ENCODE measurements at regions not wholly inside any gene's neighbourhood (a gene's known extent, or its start where the extent isn't known, plus 50 kb on each side); places are given as distances from the start of the nearest gene placed in this dataset.

DNA sequence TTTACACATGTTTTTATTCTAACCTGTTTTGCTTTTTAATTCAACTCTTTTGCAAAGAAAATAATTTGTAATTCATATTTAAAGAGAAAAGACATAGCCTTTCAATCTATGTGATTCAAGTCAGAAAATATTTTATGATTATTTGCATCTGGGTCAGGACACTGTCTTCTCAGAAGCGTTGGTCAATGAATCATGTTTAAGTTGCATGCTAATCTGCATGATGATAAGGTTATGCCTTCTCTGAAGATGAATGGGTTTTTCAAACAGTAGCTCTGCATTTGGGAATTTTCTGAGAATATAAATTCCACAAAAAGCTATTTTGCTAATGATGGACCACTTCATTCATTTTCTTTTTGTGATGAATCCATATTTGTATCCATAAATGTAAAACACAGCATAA is 282.5 kb downstream of the TMA16 start:
- no peaks in the 10 kb centered on the region for H3K9me3 ChIP-seq
- 0 out of 2 replicates have a peak, but pooled peaks cover 4% of the 10 kb centered on the region for H3K4me1 ChIP-seq
- H3K36me3 ChIP-seq: no peaks in the 10 kb centered on the region
- no peak overlapping the region for H3K27ac ChIP-seq
- no peak overlapping the region for H3K4me3 ChIP-seq
- H3K4me2 ChIP-seq: no peak overlapping the region
- no peaks in the 10 kb centered on the region for H4K20me1 ChIP-seq
- TF ChIP-seq Cebpa-rat (IDR thresholded peaks at IDR 0.05): no peak
- H3K27me3 ChIP-seq: no peaks in the 10 kb centered on the region
- H3K9ac ChIP-seq: no peak overlapping the region

DNA sequence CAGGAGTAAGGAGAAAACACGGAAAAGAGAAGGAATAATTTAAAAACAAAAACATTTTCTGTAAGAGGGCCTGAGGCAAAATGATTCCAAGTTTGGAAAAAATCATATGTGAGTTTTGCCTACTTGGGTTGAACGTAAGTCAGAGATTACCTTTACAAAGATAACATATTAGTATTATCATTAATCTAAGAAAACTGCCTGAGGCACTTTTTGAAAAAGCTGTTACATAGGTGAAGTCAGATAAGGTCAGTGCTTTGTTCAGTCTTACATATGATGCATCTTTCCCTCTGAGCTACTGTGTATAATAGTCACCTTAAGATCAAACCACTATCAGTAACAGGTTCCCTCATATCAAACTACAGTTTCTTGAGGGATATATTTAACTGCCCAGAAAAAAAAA is 287.2 kb downstream of the TMA16 start:
- Histone ChIP-seq H3K9ac (no peak overlapping the region), H4K20me1 (no peaks in the 10 kb centered on the region), H3K9me3 (peaks cover 6% of the 10 kb centered on the region; the same call in 1 of the 2 replicates), H3K4me3 (no peak overlapping the region), H3K27me3 (no peaks in the 10 kb centered on the region), H3K27ac (no peak overlapping the region), H3K36me3 (no peaks in the 10 kb centered on the region), H3K4me2 (no peak overlapping the region), H3K4me1 (no peaks in the 10 kb centered on the region)
- TF ChIP-seq Cebpa-rat (IDR thresholded peaks at IDR 0.05): no peak

DNA sequence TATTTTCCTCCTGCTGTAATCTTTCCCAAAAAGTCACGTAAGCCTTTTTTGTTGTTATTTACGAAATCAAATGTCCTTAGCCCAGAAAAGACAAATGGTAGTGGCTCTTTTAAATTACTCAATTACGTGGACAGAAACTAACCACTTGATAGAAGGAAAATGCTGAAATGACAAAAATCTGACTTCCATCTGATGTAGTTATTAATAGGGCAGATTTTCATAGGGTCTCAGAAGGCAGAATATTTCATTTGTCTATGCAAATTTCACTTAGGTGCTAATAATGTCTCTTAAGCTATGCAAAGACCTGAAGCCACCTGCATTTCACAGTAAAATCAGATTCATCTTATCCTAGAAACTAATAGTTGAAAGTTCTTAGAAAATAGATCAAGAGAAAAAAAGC is 295.7 kb downstream of the TMA16 start:
- TF ChIP-seq Cebpa-rat (IDR thresholded peaks at IDR 0.05): no peak
- Histone ChIP-seq H3K4me1 (peaks cover 3% of the 10 kb centered on the region; the same call in 1 of the 2 replicates), H3K9ac (no peak overlapping the region), H4K20me1 (no peaks in the 10 kb centered on the region), H3K9me3 (no peaks in the 10 kb centered on the region), H3K4me2 (no peak overlapping the region), H3K27me3 (no peaks in the 10 kb centered on the region), H3K4me3 (no peak overlapping the region), H3K36me3 (no peaks in the 10 kb centered on the region), H3K27ac (no peak overlapping the region)

DNA sequence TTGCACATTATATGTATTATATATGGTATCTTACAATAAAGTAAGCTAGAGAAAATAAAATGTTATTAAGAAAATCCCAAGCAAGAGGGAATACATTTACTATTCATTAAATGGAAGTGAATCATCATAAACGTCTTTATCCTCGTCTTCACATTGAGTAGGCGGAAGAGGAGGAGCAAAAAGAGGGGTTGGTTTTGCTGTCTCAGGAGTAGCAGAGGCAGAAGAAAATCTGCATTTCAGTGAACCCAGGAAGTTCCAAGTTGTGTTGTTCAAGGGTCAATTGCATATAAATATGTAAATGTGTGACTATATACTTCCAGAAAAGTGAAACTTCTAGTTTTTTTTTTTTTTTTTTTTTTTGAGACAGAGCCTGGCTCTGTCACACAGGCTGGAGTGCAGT is 301.4 kb downstream of the TMA16 start:
- Histone ChIP-seq H3K4me3 (no peak overlapping the region), H3K27ac (no peak overlapping the region), H3K27me3 (no peaks in the 10 kb centered on the region), H3K4me2 (no peak overlapping the region), H3K9me3 (no peaks in the 10 kb centered on the region), H3K9ac (no peak overlapping the region), H4K20me1 (no peaks in the 10 kb centered on the region), H3K36me3 (no peaks in the 10 kb centered on the region), H3K4me1 (peaks cover 3% of the 10 kb centered on the region; the same call in 1 of the 2 replicates)
- no peak for TF ChIP-seq Cebpa-rat (IDR thresholded peaks at IDR 0.05)

DNA sequence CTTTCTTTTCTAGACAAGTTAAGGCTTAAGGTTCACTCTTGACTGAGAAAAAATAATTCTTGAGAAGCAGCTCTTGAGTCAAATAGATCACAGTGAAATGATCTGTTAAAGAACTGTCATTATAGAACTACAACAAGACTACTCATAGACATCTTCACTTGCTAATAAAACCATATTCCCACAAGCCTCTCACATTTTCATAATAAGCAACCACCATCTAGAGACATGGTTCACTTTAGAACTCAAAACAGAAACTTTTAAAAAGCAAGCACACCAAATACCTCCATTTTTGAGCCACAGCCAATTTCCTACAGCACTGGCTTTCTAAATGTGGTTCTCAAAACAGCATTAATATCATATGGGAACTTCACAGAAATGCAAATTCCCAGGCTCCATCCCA is 309.5 kb downstream of the TMA16 start:
- H3K9ac ChIP-seq: no peak overlapping the region
- H3K27me3 ChIP-seq: no peaks in the 10 kb centered on the region
- no peak overlapping the region for H3K27ac ChIP-seq
- TF ChIP-seq Cebpa-rat (IDR thresholded peaks at IDR 0.05): no peak
- no peak overlapping the region for H3K4me3 ChIP-seq
- no peaks in the 10 kb centered on the region for H3K4me1 ChIP-seq
- H3K36me3 ChIP-seq: no peaks in the 10 kb centered on the region
- no peak overlapping the region for H3K4me2 ChIP-seq
- no peaks in the 10 kb centered on the region for H4K20me1 ChIP-seq
- no peaks in the 10 kb centered on the region for H3K9me3 ChIP-seq

DNA sequence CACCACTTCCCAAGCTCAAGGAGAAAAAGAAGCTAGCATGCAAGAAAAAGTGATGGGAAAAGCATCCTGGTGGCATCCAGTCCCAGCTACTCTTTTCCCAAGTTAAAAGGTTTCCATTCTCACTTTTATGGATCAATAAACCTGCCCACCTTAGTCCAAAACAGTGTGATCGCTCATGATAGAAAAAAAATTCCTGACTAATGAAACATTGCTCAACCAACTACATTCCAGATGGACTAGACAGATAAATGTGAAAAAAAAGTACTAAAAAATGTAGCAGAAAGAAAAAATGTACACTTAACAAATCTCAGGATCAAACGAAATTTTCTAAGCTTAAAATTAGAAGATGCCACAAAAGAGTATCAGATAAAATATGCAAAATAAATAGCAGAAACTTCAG is 312.2 kb downstream of the TMA16 start:
- Histone ChIP-seq H3K4me3 (no peak overlapping the region), H3K4me2 (no peak overlapping the region), H3K4me1 (no peaks in the 10 kb centered on the region), H3K27me3 (no peaks in the 10 kb centered on the region), H4K20me1 (no peaks in the 10 kb centered on the region), H3K9ac (no peak overlapping the region), H3K36me3 (no peaks in the 10 kb centered on the region), H3K9me3 (no peaks in the 10 kb centered on the region), H3K27ac (no peak overlapping the region)
- TF ChIP-seq Cebpa-rat (IDR thresholded peaks at IDR 0.05): no peak

DNA sequence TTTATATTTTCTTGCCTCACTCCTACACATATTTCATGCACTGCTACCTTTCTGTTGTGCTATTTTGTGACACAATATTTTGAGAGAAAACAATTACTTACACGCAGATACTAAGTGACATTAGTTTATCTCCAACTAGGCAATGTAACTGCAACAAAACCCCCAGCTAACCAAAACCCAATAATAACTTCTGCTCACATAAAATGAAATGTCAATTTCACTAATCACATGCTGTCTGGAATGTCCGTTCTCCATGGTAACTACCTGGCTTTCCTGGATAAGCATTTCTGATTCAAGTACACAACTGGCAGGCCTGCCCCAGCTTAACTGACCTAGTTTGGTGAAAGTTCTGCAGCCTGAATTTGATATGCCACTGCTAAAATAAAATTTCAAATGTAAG is 313.5 kb downstream of the TMA16 start:
- TF ChIP-seq Cebpa-rat (IDR thresholded peaks at IDR 0.05): no peak
- no peaks in the 10 kb centered on the region for H4K20me1 ChIP-seq
- no peaks in the 10 kb centered on the region for H3K9me3 ChIP-seq
- no peaks in the 10 kb centered on the region for H3K27me3 ChIP-seq
- H3K4me3 ChIP-seq: no peak overlapping the region
- H3K4me2 ChIP-seq: no peak overlapping the region
- H3K36me3 ChIP-seq: no peaks in the 10 kb centered on the region
- H3K4me1 ChIP-seq: no peaks in the 10 kb centered on the region
- no peak overlapping the region for H3K27ac ChIP-seq
- H3K9ac ChIP-seq: no peak overlapping the region

DNA sequence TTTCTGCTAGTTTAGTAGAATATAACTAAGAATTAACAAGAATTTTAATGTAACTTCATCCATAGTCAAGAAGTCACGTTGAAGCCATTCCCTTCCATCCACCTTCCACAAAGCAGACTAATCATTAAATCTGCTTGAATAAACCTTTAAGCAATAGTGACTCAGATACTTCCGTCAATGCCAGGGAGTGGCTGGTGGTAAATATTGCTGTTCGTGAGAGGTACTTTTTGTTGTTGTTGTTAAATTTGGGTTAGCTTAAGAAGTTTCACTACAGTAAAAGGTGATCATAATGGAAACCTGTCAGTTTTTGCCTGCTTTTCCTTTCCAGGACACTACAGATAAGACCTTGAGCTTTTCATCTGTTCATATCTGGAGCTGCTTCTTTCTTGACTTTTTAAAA is 316.3 kb downstream of the TMA16 start:
- Histone ChIP-seq H3K9me3 (no peaks in the 10 kb centered on the region), H3K27ac (no peak overlapping the region), H3K4me2 (no peak overlapping the region), H4K20me1 (no peaks in the 10 kb centered on the region), H3K27me3 (no peaks in the 10 kb centered on the region), H3K9ac (no peak overlapping the region), H3K4me1 (peaks cover 23% of the 10 kb centered on the region), H3K36me3 (no peaks in the 10 kb centered on the region), H3K4me3 (no peak overlapping the region)
- no peak for TF ChIP-seq Cebpa-rat (IDR thresholded peaks at IDR 0.05)

DNA sequence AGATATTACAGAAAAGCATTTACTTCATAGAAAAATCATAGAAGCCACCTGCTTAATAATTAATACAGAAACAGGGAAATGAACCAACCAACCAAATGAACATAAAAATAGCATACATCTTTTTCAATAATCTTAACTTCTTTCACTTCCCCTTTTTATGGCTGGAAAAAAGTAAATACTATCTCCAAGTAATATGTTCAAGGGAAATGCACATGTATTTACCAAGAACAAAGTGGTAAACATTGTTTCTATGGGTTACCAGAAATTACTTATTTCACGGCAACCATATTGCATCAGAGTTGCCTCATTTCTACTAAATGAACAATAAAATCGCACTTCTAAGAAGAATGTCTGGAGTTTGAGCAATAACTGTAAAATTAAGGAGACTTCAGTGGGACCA is 321.3 kb downstream of the TMA16 start:
- Histone ChIP-seq H3K4me2 (peak overlapping the region; percentile 53), H3K9me3 (no peaks in the 10 kb centered on the region), H3K9ac (no peak overlapping the region), H3K27ac (0 out of 2 replicates have a peak overlapping the region, but pooled peaks have one; percentile 22), H3K4me1 (peaks cover 33% of the 10 kb centered on the region), H3K36me3 (no peaks in the 10 kb centered on the region), H4K20me1 (no peaks in the 10 kb centered on the region), H3K4me3 (no peak overlapping the region), H3K27me3 (no peaks in the 10 kb centered on the region)
- no peak; the same call in 1 of the 2 replicates for TF ChIP-seq Cebpa-rat (IDR thresholded peaks at IDR 0.05)

DNA sequence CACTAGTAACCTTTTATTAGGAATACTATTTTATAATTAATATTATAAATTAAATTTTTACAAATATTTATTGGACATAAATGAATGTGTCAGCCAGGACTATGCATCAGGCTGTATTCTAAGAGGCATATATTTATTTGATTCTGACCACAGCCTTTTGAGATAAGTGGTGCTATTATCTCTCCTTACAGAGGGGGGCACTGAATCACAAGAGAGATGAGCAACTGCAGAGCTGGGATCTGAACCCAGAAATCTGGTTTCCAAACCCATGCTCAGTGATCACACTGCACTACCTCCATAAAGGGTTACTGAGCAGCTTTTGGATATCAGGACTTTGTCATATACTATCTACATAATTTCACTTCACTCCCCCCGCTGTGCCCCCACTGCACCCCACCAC is 322.0 kb downstream of the TMA16 start:
- Histone ChIP-seq H3K27ac (no peak overlapping the region), H3K9ac (no peak overlapping the region), H3K4me1 (peaks cover 33% of the 10 kb centered on the region), H4K20me1 (no peaks in the 10 kb centered on the region), H3K9me3 (no peaks in the 10 kb centered on the region), H3K36me3 (no peaks in the 10 kb centered on the region), H3K27me3 (no peaks in the 10 kb centered on the region), H3K4me2 (no peak overlapping the region), H3K4me3 (no peak overlapping the region)
- TF ChIP-seq Cebpa-rat (IDR thresholded peaks at IDR 0.05): no peak

DNA sequence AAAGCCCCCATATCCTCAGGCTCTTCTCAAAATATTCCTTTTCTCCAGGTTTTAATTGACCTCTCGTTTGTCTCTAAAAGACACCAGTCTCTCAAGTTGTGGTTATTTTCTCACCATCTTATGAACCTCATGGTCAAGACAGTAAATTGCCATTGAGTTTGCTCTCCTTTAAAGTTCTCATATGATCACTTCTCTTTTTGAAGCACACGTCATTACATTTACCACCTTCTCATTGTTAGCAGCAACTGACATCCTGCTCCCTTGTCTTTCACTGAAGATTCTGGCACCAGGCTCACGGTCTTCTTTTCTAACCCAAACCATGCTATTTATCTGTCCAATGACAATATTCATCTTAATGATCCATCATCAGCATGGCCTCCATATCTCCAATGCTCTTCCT is 324.2 kb downstream of the TMA16 start:
- H3K9ac ChIP-seq: no peak overlapping the region
- H3K4me3 ChIP-seq: no peak overlapping the region
- TF ChIP-seq Cebpa-rat (IDR thresholded peaks at IDR 0.05): no peak
- no peaks in the 10 kb centered on the region for H3K36me3 ChIP-seq
- H3K27ac ChIP-seq: no peak overlapping the region
- no peaks in the 10 kb centered on the region for H3K9me3 ChIP-seq
- H3K27me3 ChIP-seq: no peaks in the 10 kb centered on the region
- peaks cover 31% of the 10 kb centered on the region for H3K4me1 ChIP-seq
- H4K20me1 ChIP-seq: no peaks in the 10 kb centered on the region
- no peak overlapping the region for H3K4me2 ChIP-seq

Measured in BLaER1 (cell line).